HL-60 (cell line): ENCODE measurements at regions not wholly inside any gene's neighbourhood (a gene's known extent, or its start where the extent isn't known, plus 50 kb on each side); places are given as distances from the start of the nearest gene placed in this dataset.
"Not testable (repeated sequence)": the region's sequence is repeated elsewhere in the genome, so short reads cannot be mapped to it uniquely, and the experiment has no call there.

Experiments
- CTCF ChIP-seq: IDR thresholded peaks from one replicate; pipeline ENCODE4 v1.5.1; 2011; ENCODE audit warnings: low read length, control low read depth, inconsistent platforms; ENCODE audit not compliant: insufficient read depth
- POLR2AphosphoS5 ChIP-seq: IDR thresholded peaks from 2 replicates; pipeline ENCODE4 v1.6.1; 2012; ENCODE audit warnings: low read depth
- TF ChIP-seq, protein P1 (sequence below): IDR thresholded peaks from 2 replicates; pipeline ENCODE4 v1.6.1; 2012; ENCODE audit warnings: low read depth; ENCODE audit not compliant: insufficient replicate concordance

DNA sequence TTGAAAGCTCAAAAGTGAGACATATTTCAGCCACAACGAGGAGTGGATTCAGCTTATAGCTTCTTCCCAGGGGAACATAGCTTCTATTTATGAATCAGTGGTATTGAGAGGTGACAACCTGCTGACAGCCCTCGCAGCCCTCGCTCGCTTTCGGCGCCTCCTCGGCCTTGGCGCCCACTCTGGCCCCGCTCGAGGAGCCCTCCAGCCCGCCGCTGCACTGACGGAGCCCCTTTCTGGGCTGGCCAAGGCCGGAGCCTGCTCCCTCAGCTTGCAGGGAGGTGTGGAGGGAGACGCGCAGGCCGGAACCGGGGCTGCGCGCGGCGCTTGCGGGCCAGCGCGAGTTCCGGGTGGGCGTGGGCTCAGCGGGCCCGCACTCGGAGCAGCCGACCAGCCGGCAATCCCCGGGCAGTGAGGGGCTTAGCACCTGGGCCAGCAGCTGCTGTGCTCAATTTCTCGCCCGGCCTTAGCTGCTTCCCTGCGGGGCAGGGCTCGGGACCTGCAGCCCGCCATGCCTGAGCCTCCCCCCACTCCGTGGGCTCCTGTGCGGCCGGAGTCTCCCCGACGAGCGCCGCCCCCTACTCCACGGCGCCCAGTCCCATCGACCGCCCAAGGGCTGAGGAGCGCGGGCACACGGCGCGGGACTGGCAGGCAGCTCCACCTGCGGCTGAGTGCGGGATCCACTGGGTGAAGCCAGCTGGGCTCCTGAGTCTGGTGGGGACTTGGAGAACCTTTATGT is 207.9 kb upstream of the RFX3 start:
- not testable (repeated sequence) for TF ChIP-seq CTCF, POLR2AphosphoS5
- TF ChIP-seq, protein P1, sequence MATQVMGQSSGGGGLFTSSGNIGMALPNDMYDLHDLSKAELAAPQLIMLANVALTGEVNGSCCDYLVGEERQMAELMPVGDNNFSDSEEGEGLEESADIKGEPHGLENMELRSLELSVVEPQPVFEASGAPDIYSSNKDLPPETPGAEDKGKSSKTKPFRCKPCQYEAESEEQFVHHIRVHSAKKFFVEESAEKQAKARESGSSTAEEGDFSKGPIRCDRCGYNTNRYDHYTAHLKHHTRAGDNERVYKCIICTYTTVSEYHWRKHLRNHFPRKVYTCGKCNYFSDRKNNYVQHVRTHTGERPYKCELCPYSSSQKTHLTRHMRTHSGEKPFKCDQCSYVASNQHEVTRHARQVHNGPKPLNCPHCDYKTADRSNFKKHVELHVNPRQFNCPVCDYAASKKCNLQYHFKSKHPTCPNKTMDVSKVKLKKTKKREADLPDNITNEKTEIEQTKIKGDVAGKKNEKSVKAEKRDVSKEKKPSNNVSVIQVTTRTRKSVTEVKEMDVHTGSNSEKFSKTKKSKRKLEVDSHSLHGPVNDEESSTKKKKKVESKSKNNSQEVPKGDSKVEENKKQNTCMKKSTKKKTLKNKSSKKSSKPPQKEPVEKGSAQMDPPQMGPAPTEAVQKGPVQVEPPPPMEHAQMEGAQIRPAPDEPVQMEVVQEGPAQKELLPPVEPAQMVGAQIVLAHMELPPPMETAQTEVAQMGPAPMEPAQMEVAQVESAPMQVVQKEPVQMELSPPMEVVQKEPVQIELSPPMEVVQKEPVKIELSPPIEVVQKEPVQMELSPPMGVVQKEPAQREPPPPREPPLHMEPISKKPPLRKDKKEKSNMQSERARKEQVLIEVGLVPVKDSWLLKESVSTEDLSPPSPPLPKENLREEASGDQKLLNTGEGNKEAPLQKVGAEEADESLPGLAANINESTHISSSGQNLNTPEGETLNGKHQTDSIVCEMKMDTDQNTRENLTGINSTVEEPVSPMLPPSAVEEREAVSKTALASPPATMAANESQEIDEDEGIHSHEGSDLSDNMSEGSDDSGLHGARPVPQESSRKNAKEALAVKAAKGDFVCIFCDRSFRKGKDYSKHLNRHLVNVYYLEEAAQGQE, result not testable (repeated sequence)
